ENCODE measurements at regions not wholly inside any gene's neighbourhood (a gene's known extent, or its start where the extent isn't known, plus 50 kb on each side); places are given as distances from the start of the nearest gene placed in this dataset.

GRCh38 chr2:140108706-140109475 lies 1328.7 kb upstream of the NXPH2 start:
- ChIA-PET CTCF (no interaction called here), POLR2A (no interaction called here)
- Histone ChIP-seq H3K4me3 (ENCODE audit: low read depth, low read length) (no peak overlapping the region), H3K27me3 (ENCODE audit: control insufficient read depth, insufficient read depth, low read length) (no peaks in the 10 kb centered on the region), H3K27ac (ENCODE audit: low read depth, low read length) (no peak overlapping the region), H3K9me3 (ENCODE audit: control insufficient read depth, insufficient read depth, low read length) (peaks cover 4% of the 10 kb centered on the region)
- DNase-seq (ENCODE audit: low read depth, low spot score): no peak
- TF ChIP-seq CTCF (IDR thresholded peaks at IDR 0.05; ENCODE audit: low read depth, low read length): no peak

GRCh38 chr2:140091926-140092325 lies 1311.7 kb upstream of the NXPH2 start:
- H3K27ac ChIP-seq (ENCODE audit: low read depth, low read length): no peak overlapping the region
- CTCF ChIA-PET: no interaction called here
- H3K4me3 ChIP-seq (ENCODE audit: low read depth, low read length): no peak overlapping the region
- H3K9me3 ChIP-seq (ENCODE audit: control insufficient read depth, insufficient read depth, low read length): no peaks in the 10 kb centered on the region
- no peak for TF ChIP-seq CTCF (IDR thresholded peaks at IDR 0.05; ENCODE audit: low read depth, low read length)
- no peak for DNase-seq (ENCODE audit: low read depth, low spot score)
- H3K27me3 ChIP-seq (ENCODE audit: control insufficient read depth, insufficient read depth, low read length): no peaks in the 10 kb centered on the region
- POLR2A ChIA-PET: no interaction called here

GRCh38 chr2:140086964-140087363 lies 1306.8 kb upstream of the NXPH2 start:
- CTCF ChIA-PET: no interaction called here
- no peak overlapping the region for H3K4me3 ChIP-seq (ENCODE audit: low read depth, low read length)
- no peak overlapping the region for H3K27ac ChIP-seq (ENCODE audit: low read depth, low read length)
- POLR2A ChIA-PET: no interaction called here
- DNase-seq (ENCODE audit: low read depth, low spot score): no peak
- no peak for TF ChIP-seq CTCF (IDR thresholded peaks at IDR 0.05; ENCODE audit: low read depth, low read length)
- no peaks in the 10 kb centered on the region for H3K9me3 ChIP-seq (ENCODE audit: control insufficient read depth, insufficient read depth, low read length)
- no peaks in the 10 kb centered on the region for H3K27me3 ChIP-seq (ENCODE audit: control insufficient read depth, insufficient read depth, low read length)

GRCh38 chr2:140085674-140086073 lies 1305.5 kb upstream of the NXPH2 start:
- Histone ChIP-seq H3K27ac (ENCODE audit: low read depth, low read length) (no peak overlapping the region), H3K27me3 (ENCODE audit: control insufficient read depth, insufficient read depth, low read length) (no peaks in the 10 kb centered on the region), H3K9me3 (ENCODE audit: control insufficient read depth, insufficient read depth, low read length) (no peaks in the 10 kb centered on the region), H3K4me3 (ENCODE audit: low read depth, low read length) (no peak overlapping the region)
- ChIA-PET POLR2A (no interaction called here), CTCF (no interaction called here)
- no peak for TF ChIP-seq CTCF (IDR thresholded peaks at IDR 0.05; ENCODE audit: low read depth, low read length)
- DNase-seq (ENCODE audit: low read depth, low spot score): no peak

- no peak for TF ChIP-seq CTCF (IDR thresholded peaks at IDR 0.05; ENCODE audit: low read depth, low read length)
- DNase-seq (ENCODE audit: low read depth, low spot score): no peak
- no peak overlapping the region for H3K27ac ChIP-seq (ENCODE audit: low read depth, low read length)
- no peaks in the 10 kb centered on the region; the same call in 1 of the 2 replicates for H3K9me3 ChIP-seq (ENCODE audit: control insufficient read depth, insufficient read depth, low read length)
- no peaks in the 10 kb centered on the region for H3K27me3 ChIP-seq (ENCODE audit: control insufficient read depth, insufficient read depth, low read length)
- ChIA-PET CTCF (no interaction called here), POLR2A (no interaction called here)
- no peak overlapping the region for H3K4me3 ChIP-seq (ENCODE audit: low read depth, low read length)
These were observed 1298.8 kb upstream of the NXPH2 start for GRCh38 chr2:140079038-140079437.
